HCT116 (cell line): ENCODE measurements at regions not wholly inside any gene's neighbourhood (a gene's known extent, or its start where the extent isn't known, plus 50 kb on each side); places are given as distances from the start of the nearest gene placed in this dataset.

Source experiments
- ATAC-seq: fragments of 200-7000 bp; cut with Tn5 transposase; 2 replicates; pipeline ENCODE4 v1.9.1; 2020; ENCODE audit warnings: mild to moderate bottlenecking, moderate library complexity
- BruUV-seq: library from RNA; stranded (reverse); fragments of 400-500 nt; replicated peaks from 2 replicates; lab custom pipeline; 2021; lab: Mats Ljungman, UMichigan
- CTCF ChIA-PET: fragments of 300-600 bp; sonication (Branson Sonifier 250); formaldehyde crosslinking; loops from one replicate; lab custom pipeline; 2021; ENCODE audit warnings: antibody characterized with exemption; lab: Charles Lee
- POLR2A ChIA-PET: fragments of 300-600, 350-600 bp; sonication (Branson Sonifier 250); formaldehyde crosslinking; loops from one replicate; lab custom pipeline; 2021; ENCODE audit warnings: antibody characterized with exemption; lab: Charles Lee
- RAD21 ChIA-PET, 2 experiments: fragments of 300-600 bp; sonication (Branson Sonifier 250); formaldehyde crosslinking; loops; one replicate each; lab custom pipeline; 2023; ENCODE audit warnings: low total read pairs in 2 of 2; ENCODE audit not compliant: uncharacterized antibody in 2 of 2, unreplicated experiment in 2 of 2, low non-redundant PET in 1 of 2; lab: Charles Lee
- DNase-seq: peaks from one replicate; pipeline ENCODE4 v3.0.0-alpha.2; 2010; ENCODE audit warnings: low read depth, low spot score
- H2AFZ ChIP-seq: fragments of 200-600 bp; shearing (Covaris generic), sonication (generic); 2 replicates; pipeline ENCODE4 v1.6.1; 2017; ENCODE audit warnings: low read depth, mixed run types, mixed read lengths, antibody characterized with exemption, low read length; ENCODE audit not compliant: poor library complexity, severe bottlenecking
- H3K27ac ChIP-seq: 2 replicates; pipeline ENCODE4 v1.5.1; 2012; ENCODE audit warnings: low read depth, low read length
- H3K27me3 ChIP-seq: fragments of 200-600 bp; sonication (generic); 2 replicates; pipeline ENCODE4 v1.6.1; 2016; ENCODE audit warnings: mixed run types, low read length, mixed read lengths; ENCODE audit not compliant: insufficient read depth
- H3K36me3 ChIP-seq, 2 experiments: fragments of 200-500 bp in 1 of 2; fragments of 200-600 bp in 1 of 2; sonication (Bioruptor generic) in 1 of 2; sonication (generic) in 1 of 2; 2 replicates each; pipeline versions ENCODE4 v1.5.1 to v1.6.1; 2014 to 2016; ENCODE audit warnings: low read length in 2 of 2, inconsistent platforms in 1 of 2, mixed read lengths in 1 of 2, mixed run types in 1 of 2; ENCODE audit not compliant: insufficient read depth in 2 of 2, control insufficient read depth in 1 of 2
- H3K4me1 ChIP-seq, 2 experiments: fragments of 200-600 bp in 1 of 2; sonication (generic) in 1 of 2; 2 replicates each; pipeline versions ENCODE4 v1.5.1 to v1.6.1; 2012 to 2017; ENCODE audit warnings: low read length in 2 of 2, inconsistent platforms in 1 of 2, mild to moderate bottlenecking in 1 of 2, mixed read lengths in 1 of 2, mixed run types in 1 of 2, moderate library complexity in 1 of 2; ENCODE audit not compliant: insufficient read depth in 2 of 2, control insufficient read depth in 1 of 2
- H3K4me2 ChIP-seq: fragments of 200-600 bp; sonication (generic); 2 replicates; pipeline ENCODE4 v1.6.1; 2017; ENCODE audit warnings: mixed run types, low read length, mixed read lengths
- H3K4me3 ChIP-seq, 2 experiments: fragments of 200-600 bp in 1 of 2; sonication (generic) in 1 of 2; replicated peaks in 1 of 2; 2 replicates each; pipeline ENCODE4 v1.5.1; 2011 to 2016; ENCODE audit warnings: low read length in 2 of 2, control low read depth in 1 of 2, low read depth in 1 of 2, mild to moderate bottlenecking in 1 of 2, mixed read lengths in 1 of 2, mixed run types in 1 of 2
- H3K79me2 ChIP-seq: fragments of 200-600 bp; sonication (generic); 2 replicates; pipeline ENCODE4 v1.6.1; 2017; ENCODE audit warnings: mild to moderate bottlenecking, mixed run types, low read length, moderate library complexity, mixed read lengths; ENCODE audit not compliant: insufficient read depth
- H3K9ac ChIP-seq: fragments of 200-600 bp; sonication (generic); 2 replicates; pipeline ENCODE4 v1.6.1; 2016; ENCODE audit warnings: low read length, mixed read lengths
- H3K9me2 ChIP-seq: fragments of 200-600 bp; sonication (generic), shearing (Covaris generic); 2 replicates; pipeline ENCODE4 v1.6.1; 2017; ENCODE audit warnings: mixed run types, mild to moderate bottlenecking, moderate library complexity; ENCODE audit not compliant: insufficient read depth
- H3K9me3 ChIP-seq, 2 experiments: fragments of 200-500 bp in 1 of 2; fragments of 200-600 bp in 1 of 2; sonication (Bioruptor generic) in 1 of 2; sonication (generic) in 1 of 2; 2 replicates each; pipeline ENCODE4 v1.6.1; 2014 to 2017; ENCODE audit warnings: low read length in 2 of 2, mixed read lengths in 2 of 2, inconsistent platforms in 1 of 2, low read depth in 1 of 2, mild to moderate bottlenecking in 1 of 2, mixed run types in 1 of 2, moderate library complexity in 1 of 2; ENCODE audit not compliant: control insufficient read depth in 1 of 2, insufficient read depth in 1 of 2
- H4K20me1 ChIP-seq: fragments of 200-600 bp; sonication (generic), shearing (Covaris generic); 2 replicates; pipeline ENCODE4 v1.6.1; 2017; ENCODE audit warnings: mixed run types, mild to moderate bottlenecking, moderate library complexity; ENCODE audit not compliant: insufficient read depth
- EGR1 ChIP-seq: IDR thresholded peaks from 2 replicates; pipeline ENCODE4 v1.6.1; 2012; ENCODE audit warnings: low read depth
- ELF1 ChIP-seq: IDR thresholded peaks from 2 replicates; pipeline ENCODE4 v1.6.1; 2012; ENCODE audit warnings: low read depth, borderline replicate concordance
- EZH2 ChIP-seq: fragments of 200-600 bp; sonication (generic); IDR thresholded peaks from 2 replicates; pipeline ENCODE4 v1.6.1; 2017; ENCODE audit warnings: antibody characterized with exemption, mixed run types
- EZH2phosphoT487 ChIP-seq: fragments of 200-600 bp; IDR thresholded peaks from 2 replicates; pipeline ENCODE4 v1.6.1; 2018; ENCODE audit warnings: antibody characterized with exemption, borderline replicate concordance
- FOSL1 ChIP-seq: IDR thresholded peaks from 2 replicates; pipeline ENCODE4 v1.6.1; 2012; ENCODE audit warnings: low read depth
- JUND ChIP-seq: IDR thresholded peaks from 2 replicates; pipeline ENCODE4 v1.6.1; 2012
- POLR2A ChIP-seq: IDR thresholded peaks from 2 replicates; pipeline ENCODE4 v1.7.0; 2011; ENCODE audit warnings: borderline replicate concordance; ENCODE audit not compliant: insufficient read depth, insufficient read length; ENCODE audit errors: extremely low read depth
- POLR2AphosphoS5 ChIP-seq: IDR thresholded peaks from 2 replicates; pipeline ENCODE4 v1.6.1; 2011; ENCODE audit warnings: mild to moderate bottlenecking, low read depth, low read length, moderate library complexity
- RAD21 ChIP-seq: IDR thresholded peaks from 2 replicates; pipeline ENCODE4 v1.6.1; 2012; ENCODE audit warnings: low read depth, mild to moderate bottlenecking
- SIN3A ChIP-seq: IDR thresholded peaks from 2 replicates; pipeline ENCODE4 v1.6.1; 2012; ENCODE audit warnings: low read depth
- SP1 ChIP-seq: IDR thresholded peaks from 2 replicates; pipeline ENCODE4 v1.6.1; 2012; ENCODE audit warnings: low read depth
- SRF ChIP-seq: IDR thresholded peaks from 2 replicates; pipeline ENCODE4 v1.6.1; 2012; ENCODE audit warnings: low read depth
- TCF7L2 ChIP-seq: IDR thresholded peaks from 2 replicates; pipeline ENCODE4 v1.7.0; 2011; ENCODE audit warnings: borderline replicate concordance, inconsistent platforms; ENCODE audit not compliant: insufficient read depth, insufficient read length; ENCODE audit errors: extremely low read depth
- YY1 ChIP-seq: IDR thresholded peaks from 2 replicates; pipeline ENCODE4 v1.6.1; 2011; ENCODE audit warnings: low read length, low read depth, moderate library complexity, mild to moderate bottlenecking; ENCODE audit not compliant: insufficient replicate concordance; ENCODE audit errors: extremely low read depth
- ZNF274 ChIP-seq: fragments of 200-500 bp; sonication (Bioruptor generic); IDR thresholded peaks from 2 replicates; pipeline ENCODE4 v1.6.1; 2014; ENCODE audit warnings: mild to moderate bottlenecking, low read depth, low read length, inconsistent platforms
- intact Hi-C: fragments of 100-400 bp; cut with micrococcal nuclease; formaldehyde crosslinking; loops from 2 replicates; pipeline ENCODE4 v1.10.0; 2022
- TF ChIP-seq, protein P1 (sequence below): IDR thresholded peaks from 2 replicates; pipeline ENCODE4 v1.6.1; 2012
- TF ChIP-seq, protein P2 (sequence below): IDR thresholded peaks from 2 replicates; pipeline ENCODE4 v1.6.1; 2012; ENCODE audit warnings: low read depth
- TF ChIP-seq, protein P3 (sequence below): IDR thresholded peaks from 2 replicates; pipeline ENCODE4 v1.6.1; 2012
- TF ChIP-seq, protein P4 (sequence below): IDR thresholded peaks from 2 replicates; pipeline ENCODE4 v1.6.1; 2011; ENCODE audit warnings: mild to moderate bottlenecking, low read length, moderate library complexity; ENCODE audit not compliant: insufficient replicate concordance; ENCODE audit errors: extremely low read depth

DNA sequence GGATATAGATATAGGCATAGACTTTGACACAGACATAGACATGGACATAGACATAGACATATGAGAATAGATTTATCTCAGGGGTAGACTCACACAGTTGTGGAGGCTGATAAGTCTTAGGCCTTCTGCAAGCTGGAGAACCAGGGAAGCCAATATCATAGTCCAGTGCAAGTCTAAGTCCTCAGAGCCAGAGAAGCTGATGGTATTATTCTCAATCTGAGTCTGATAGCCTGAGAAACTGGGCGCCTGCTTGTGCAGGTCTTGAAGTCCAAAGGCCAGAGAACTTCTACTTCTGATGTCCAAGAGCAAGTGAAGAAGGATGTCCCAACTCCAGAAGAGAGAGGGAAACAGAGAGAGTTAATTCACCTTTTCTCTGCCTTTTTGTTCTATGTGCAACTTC is 476.5 kb downstream of the SLC6A15 start:
- RAD21 ChIA-PET: no interaction called here
- DNase-seq (no peak), ATAC-seq (no peak)
- Histone ChIP-seq H3K9me2 (no peaks in the 10 kb centered on the region), H3K4me2 (no peak overlapping the region), H3K79me2 (no peaks in the 10 kb centered on the region), H2AFZ (no peak overlapping the region), H3K9me3 (no peaks in the 10 kb centered on the region), H3K9ac (no peak overlapping the region), H3K36me3 (no peaks in the 10 kb centered on the region), H3K4me1 (no peaks in the 10 kb centered on the region), H3K4me3 (no peak overlapping the region), H3K27ac (no peak overlapping the region), H3K27me3 (no peaks in the 10 kb centered on the region), H4K20me1 (no peaks in the 10 kb centered on the region)
- POLR2A ChIA-PET: no interaction called here
- TF ChIP-seq EZH2 (no peak), TCF7L2 (no peak), EZH2phosphoT487 (no peak), SRF (no peak), POLR2AphosphoS5 (no peak), YY1 (no peak), POLR2A (no peak), FOSL1 (no peak), JUND (no peak), SP1 (no peak), EGR1 (no peak), RAD21 (no peak), ZNF274 (no peak), SIN3A (no peak), ELF1 (no peak)
- TF ChIP-seq, protein P1, sequence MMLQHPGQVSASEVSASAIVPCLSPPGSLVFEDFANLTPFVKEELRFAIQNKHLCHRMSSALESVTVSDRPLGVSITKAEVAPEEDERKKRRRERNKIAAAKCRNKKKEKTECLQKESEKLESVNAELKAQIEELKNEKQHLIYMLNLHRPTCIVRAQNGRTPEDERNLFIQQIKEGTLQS: no peak
- TF ChIP-seq, protein P2, sequence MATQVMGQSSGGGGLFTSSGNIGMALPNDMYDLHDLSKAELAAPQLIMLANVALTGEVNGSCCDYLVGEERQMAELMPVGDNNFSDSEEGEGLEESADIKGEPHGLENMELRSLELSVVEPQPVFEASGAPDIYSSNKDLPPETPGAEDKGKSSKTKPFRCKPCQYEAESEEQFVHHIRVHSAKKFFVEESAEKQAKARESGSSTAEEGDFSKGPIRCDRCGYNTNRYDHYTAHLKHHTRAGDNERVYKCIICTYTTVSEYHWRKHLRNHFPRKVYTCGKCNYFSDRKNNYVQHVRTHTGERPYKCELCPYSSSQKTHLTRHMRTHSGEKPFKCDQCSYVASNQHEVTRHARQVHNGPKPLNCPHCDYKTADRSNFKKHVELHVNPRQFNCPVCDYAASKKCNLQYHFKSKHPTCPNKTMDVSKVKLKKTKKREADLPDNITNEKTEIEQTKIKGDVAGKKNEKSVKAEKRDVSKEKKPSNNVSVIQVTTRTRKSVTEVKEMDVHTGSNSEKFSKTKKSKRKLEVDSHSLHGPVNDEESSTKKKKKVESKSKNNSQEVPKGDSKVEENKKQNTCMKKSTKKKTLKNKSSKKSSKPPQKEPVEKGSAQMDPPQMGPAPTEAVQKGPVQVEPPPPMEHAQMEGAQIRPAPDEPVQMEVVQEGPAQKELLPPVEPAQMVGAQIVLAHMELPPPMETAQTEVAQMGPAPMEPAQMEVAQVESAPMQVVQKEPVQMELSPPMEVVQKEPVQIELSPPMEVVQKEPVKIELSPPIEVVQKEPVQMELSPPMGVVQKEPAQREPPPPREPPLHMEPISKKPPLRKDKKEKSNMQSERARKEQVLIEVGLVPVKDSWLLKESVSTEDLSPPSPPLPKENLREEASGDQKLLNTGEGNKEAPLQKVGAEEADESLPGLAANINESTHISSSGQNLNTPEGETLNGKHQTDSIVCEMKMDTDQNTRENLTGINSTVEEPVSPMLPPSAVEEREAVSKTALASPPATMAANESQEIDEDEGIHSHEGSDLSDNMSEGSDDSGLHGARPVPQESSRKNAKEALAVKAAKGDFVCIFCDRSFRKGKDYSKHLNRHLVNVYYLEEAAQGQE: no peak
- TF ChIP-seq, protein P3, sequence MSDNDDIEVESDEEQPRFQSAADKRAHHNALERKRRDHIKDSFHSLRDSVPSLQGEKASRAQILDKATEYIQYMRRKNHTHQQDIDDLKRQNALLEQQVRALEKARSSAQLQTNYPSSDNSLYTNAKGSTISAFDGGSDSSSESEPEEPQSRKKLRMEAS: no peak
- TF ChIP-seq, protein P4, sequence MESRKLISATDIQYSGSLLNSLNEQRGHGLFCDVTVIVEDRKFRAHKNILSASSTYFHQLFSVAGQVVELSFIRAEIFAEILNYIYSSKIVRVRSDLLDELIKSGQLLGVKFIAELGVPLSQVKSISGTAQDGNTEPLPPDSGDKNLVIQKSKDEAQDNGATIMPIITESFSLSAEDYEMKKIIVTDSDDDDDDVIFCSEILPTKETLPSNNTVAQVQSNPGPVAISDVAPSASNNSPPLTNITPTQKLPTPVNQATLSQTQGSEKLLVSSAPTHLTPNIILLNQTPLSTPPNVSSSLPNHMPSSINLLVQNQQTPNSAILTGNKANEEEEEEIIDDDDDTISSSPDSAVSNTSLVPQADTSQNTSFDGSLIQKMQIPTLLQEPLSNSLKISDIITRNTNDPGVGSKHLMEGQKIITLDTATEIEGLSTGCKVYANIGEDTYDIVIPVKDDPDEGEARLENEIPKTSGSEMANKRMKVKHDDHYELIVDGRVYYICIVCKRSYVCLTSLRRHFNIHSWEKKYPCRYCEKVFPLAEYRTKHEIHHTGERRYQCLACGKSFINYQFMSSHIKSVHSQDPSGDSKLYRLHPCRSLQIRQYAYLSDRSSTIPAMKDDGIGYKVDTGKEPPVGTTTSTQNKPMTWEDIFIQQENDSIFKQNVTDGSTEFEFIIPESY: no peak
- BruUV-seq: no TSS peak
- CTCF ChIA-PET: no interaction called here
- intact Hi-C loops: no loop called here
